ENCODE measurements at regions not wholly inside any gene's neighbourhood (a gene's known extent, or its start where the extent isn't known, plus 50 kb on each side); places are given as distances from the start of the nearest gene placed in this dataset.

DNA sequence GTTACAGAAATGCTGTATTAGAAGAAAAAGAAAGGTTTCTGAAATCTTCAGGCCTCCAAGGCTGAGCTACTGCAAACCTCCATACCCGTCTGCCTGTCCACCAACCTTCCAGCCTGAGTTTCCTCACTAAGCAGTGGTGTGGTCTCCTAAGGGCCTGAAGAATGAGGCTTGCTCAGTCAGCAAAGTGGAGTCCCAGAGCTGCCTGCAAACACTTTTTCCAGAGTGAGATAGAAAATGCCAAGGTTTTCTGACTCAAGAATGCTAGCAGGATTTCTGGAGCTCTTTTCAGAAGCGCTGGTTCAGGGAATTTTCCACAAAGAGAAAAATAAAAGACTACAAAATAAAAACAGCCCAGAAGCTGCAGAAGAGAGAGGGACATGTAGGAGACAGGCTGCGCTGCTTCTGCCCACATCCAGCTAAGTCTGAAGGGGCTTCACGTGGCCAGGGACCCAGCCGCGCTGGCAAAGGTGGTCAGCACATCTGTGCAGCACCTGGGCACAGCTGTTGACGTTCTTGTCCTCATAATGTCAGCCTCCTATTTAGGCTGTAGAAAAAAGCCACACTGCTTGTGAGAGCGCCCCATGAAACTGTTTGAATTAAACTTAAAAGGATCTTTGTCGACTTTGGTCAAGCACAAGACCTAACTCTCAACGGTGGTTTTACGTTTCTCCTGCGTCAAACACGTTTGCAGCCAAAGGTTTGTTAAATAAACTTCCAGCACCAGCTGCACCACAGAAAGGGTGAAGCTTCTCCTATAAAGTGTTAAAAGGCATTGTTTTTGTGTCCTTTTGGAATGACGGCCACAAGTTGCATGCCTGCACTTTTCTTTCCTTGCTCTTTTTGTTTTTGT, 209.0 kb downstream of the THBS2 start:
- DNase-seq = no peak

DNA sequence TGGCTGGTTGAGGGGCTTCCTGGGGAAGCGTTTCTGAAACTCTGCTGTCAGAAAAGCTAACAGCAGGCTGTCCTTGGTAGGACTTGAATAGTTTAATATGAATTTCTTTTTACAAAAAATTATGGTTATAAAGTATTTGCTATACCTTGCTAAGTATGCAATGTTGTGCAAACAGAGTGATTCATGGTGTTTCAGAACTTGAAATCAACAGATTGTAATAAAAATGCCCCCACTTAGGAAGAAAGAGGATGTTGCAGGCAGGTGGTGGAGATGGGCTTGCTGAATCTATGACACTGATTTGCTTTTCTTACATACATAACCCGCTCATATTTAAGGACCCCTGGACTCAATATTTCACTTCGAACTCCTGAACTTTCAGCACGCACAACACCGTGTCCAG, 211.6 kb downstream of the THBS2 start:
- DNase-seq = no peak

DNA sequence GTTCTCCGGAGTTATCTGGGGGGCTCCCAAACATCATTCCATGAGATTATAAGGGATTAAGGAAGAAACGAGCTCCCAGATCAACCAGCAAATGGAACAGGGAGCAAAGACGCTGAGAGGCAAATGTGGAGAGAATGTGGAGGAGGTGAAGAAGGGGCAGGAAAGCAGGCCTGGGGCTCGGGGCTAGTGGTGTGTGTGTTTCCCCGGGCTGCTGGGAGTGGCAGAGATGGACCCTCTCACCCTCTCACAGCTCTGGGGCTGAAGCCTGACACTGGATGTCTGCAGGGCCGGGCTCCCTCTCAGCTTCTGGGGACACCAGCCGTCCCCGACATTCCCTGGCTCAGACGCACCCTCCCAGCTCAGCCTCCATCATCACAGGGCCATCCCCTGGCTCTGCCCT, 212.6 kb downstream of the THBS2 start:
- no peak for DNase-seq

GRCh38 chr6:169038691-169039090, 215.0 kb downstream of the THBS2 start:
- no peak for DNase-seq

DNA sequence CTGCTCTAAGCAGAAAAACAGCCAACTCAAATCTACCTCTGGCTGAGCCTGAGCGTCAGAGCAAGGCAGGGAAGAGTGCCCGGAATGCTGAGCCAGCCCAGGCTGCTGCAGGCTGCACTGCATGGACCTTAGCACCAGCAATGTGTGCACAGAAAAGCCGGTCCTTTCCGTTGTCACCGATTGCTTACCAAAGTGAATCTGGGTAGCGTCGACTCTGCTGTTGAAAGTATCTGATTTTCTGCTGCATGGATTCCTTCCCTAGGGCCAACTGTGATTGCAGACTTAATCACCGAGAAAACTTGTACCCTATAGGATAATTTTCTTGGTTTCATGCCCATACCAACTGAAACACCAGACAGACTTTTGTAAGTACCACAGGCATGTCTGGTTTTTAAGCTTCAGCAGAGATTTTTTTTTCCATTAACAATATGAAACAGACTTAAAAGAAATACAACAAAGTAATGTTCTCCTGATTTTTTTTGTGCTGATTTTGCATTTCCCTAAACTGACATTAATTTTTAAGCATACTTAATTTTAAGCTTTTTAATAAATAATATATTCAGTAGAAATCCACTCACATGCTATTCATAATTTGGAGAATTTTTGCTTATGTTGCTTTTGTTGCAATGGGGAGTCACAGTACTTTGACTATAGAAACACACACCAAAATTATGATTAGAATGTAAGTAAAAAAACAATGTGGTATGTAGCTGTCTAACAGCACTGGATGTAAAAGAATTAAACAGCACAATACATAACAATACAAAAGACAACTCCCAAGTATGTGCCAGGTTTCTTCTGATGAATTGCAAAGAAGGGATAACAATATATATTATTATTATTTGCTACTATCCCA, 218.0 kb downstream of the THBS2 start:
- DNase-seq = no peak

DNA sequence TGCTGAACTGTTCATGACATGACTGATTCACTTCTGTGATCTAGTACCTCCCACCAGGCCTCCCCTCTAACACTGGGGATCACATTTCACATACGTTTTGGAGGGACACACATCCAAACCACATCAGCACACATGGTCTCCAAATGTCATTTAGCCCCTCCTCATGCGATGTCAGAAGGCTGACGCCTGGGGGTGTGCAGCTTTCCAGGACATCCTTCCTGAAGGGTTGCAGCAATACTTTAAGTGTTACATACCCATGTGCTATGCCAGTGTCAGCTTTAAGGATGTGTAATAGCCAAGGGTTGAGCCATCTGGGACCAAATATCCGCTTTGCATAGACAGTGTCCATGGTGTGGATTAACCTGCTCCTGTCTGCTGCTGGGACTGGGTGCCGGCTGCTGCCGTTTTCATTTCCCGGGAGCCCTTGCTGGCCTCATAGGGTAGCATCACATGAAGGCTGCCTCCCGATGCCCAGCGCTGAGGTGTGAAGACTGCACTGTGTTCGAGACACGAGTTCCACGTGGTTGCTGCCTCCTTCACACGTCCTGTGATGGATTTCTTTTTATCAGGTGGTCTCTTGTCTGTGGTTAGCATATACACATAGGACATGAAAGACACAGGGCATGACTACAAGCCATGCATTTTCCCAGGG, 219.0 kb downstream of the THBS2 start:
- DNase-seq = no peak

- DNase-seq = no peak
Observed at GRCh38 chr6:169029861-169030260, 223.8 kb downstream of the THBS2 start.

GRCh38 chr6:169028343-169028742, 225.3 kb downstream of the THBS2 start:
- DNase-seq = no peak

DNA sequence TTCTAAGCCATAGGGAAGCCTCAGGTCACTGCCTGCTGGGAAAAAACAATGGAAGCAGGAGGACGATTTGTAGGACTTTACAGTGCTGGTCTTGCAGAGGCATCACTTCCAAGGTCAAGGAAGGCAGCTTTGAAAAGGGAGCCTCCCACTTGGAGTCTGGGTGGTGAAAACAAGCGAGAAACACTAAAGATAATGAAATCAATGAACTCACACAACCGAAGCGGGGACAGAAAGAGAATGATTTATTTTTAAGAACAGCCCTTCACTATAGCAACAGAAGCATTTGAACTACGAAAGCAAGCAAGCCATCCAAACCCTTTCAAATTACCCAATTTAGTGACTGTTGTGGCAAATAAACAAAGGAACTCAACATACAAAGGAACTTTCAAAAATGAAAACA, 227.5 kb downstream of the THBS2 start:
- no peak for DNase-seq

- DNase-seq = no peak
Observed at GRCh38 chr6:169024047-169024660, 229.5 kb downstream of the THBS2 start.

DNA sequence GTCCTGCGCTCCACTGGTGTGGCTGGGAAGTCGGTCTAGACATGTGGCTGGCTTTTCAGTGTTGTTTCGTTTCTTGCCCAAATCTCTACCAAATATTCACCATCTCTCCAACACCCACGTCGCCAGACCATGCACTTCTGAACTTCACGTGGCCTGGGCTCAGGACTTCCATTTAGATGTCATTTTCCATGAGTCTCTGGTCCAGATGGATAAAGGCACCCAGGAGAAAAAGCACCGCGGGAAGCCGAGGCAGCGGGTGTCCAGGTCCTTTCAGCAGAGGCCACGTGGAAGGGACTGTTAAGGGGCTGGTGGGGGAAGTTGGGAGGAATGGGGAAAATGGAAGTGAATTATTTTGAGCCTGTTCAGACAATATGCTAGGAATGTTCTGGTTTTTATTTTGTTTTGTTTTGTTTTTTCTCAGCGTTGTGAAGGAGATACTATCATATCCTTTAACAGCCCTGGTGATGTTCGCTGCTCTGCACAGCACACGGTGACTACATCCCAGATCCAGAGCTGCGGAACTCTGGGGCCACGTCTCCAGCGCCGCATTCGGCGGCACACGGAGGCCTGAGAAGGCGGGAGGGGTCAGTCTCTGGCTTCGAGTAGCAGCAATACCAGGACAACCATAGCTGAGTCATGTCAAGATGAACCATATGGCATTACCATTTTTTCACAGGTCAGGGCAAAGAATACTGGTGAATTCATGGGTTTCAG, 230.3 kb downstream of the THBS2 start:
- no peak for DNase-seq

DNA sequence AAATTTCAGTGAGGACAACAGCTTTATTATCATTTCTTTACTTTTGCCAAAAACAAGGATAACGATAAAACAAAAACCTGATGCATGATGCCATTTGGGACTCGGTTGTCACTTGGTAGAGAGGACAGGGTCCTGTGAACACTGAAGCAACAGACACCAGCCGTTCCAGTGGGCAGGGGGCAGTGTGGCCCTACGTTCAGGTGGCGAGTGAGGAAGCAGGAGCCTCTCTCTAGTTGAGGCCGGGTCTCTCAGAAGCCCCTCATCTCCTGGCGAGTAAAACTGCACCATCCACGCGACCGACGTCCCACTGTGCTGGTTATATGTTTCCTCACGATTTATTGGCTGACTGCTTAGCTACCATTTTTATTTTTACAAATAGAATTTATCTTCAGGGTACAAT, 231.6 kb downstream of the THBS2 start:
- DNase-seq = no peak

GRCh38 chr6:169020821-169021220, 232.8 kb downstream of the THBS2 start:
- no peak for DNase-seq

DNA sequence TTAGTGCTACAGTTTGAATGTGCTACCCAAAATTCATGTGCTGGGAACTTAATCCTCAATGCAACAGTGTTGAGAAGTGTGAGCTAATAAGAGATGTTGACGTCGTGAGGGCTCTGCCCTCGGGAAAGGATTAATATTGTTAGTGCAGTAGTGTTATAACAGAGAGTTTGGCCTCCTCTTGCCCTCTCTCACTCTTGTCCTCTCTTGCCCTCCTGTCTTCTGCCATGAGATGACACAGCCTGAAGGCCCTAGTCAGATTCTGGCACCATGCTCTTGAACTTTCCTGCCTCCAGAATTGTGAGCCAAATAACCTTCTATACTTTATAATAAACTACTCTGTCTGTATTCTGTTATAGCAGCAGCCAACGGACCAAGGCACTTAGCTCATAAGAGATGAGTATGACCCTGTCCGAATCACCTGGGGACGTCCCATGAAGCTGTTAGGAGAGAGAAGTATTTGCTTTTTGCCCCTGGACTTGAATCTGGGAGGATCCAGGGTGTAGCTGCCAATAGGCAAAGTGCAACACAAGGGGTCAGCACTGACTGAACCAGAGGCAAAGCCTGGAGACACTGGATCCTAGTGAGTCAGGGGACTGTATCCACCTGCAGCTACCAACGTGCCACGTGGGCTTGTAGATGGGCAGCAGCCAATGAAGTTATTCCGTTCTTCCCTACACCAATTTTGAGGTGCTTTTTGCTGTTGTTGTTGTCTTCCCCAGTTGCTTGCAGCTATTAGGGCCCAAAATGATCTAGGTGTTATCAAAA, 233.7 kb downstream of the THBS2 start:
- DNase-seq = no peak

DNA sequence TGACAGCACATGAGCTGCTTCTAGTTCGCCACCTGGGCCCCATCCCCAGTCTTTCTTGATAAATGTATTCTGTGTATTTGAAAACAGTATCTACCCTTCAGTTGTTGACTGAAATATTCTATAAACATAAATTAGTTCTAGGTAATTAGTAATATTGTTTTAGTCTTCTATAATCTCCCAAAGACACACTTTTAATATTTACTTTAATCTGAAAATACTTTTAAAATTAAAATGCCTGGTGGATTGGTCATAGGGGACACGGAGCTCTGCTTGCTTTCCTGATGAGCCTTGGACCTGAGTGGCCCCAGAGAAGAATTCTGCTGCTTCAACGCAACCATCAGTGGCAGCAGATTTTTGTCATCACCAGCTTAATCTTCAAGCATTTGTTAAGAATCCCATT, 234.5 kb downstream of the THBS2 start:
- no peak for DNase-seq

DNA sequence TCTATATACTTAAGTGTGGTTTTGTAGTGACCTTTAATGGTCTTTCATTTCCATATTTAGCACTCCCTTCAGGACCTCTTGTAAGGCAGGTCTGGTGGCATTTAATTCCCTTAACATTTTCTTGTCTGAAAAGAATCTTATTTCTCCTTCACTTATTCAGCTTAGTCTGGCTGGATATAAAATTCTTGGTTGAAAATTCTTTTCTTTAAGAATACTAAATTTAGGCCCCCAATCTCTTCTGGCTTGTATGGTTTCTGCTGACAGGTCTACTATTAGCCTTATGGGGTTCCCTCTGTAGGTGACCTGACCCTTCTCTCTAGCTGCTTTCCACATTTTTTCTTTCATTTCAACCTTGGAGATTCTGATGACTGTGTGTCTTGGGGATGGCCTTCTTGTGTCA, 236.9 kb downstream of the THBS2 start:
- no peak for DNase-seq

DNA sequence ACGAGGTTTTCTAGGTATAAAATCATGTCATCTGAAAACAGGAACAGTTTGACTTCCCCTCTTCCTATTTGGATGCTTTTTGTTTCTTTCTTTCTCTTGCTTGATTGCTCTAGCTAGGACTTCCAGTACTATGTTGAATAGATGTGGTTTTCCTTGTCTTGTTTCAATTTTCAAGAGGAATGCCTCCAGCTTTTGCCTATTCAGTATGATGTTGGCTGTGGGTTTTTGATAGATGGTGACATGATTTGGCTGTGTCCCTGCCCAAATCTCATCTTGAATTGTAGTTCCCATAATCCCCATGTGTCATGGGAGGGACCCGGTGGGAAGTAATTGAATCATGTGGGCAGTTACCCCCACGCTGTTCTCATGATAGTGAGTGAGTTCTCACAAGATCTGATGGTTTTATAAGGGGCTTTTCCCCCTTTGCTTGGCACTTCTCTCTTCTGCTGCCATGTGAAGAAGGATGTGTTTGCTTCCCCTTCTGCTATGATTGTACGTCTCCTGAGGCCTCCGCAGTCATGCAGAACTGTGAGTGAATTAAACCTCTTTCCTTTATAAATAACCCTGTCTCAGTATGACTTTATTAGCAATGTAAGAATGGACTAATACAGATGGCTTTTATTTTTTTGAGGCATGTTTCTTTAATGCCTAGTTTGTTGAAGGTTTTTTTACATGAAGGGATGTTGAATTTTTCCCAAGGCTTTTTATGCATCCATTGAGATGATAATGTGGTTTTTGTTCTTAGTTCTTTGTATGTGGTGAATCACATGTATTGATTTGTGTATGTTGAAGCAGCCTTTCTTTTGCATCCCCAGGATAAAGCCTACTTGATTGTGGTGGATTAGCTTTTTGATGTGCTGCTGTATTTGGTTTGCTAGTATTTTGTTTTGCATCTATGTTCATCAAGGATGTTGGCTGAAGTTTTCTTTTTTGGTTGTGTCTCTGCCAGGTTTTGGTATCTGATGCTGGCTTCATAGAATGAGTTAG, 239.1 kb downstream of the THBS2 start:
- DNase-seq = no peak

DNA sequence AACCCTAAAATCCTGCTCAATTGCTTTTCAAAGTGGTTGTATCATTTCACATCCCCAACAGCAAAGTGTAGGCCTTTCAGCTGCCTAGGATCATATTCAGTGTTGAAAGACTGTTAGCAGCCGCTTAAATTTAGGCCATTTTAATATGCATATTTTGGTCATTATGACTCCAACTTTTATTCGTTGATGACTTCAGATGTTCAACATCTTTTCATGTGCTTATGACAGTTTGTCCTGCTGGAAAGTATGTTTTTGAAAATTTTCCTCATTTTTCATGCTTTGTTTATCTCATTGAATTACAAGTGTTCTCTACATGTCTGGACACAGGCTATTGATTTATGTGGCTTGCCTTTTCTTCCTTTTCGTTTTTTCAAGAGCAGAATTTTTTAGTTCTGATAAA, 244.0 kb downstream of the THBS2 start:
- no peak for DNase-seq

DNA sequence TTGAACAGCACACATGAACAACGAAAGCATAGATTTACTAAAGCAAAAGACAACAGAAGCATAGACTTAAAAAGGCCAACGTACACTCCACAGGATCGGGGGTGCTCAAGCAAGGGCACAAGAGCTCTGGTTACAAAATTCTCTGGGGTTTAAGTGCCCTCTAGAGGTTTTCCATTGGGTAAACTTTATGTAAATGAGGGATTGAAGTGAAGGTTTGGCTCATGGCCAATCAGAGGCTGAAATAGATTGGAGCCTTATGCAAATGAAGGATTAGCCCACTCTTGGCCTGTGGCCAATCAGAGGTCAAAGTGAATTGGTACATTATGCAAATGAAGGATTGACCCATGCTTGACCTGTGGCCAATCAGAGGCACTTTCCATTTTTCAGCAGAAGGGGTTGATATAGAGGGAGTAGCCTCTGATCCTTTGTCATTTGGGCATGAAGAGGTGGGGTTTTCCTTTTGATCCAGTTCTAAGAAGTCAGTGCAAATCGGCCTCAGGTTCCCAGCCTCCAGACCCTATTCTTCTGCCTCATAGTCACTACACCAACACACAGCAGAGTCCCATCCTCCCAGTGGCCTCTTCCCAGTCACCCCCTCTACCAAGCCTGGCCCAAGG, 244.9 kb downstream of the THBS2 start:
- DNase-seq = no peak

GRCh38 chr6:169005166-169005565, 248.5 kb downstream of the THBS2 start:
- DNase-seq = no peak

All from CD4-positive, alpha-beta T cell treated with Interleukin-4 for 4 hours (primary cell).